ENCODE measurements at regions not wholly inside any gene's neighbourhood (a gene's known extent, or its start where the extent isn't known, plus 50 kb on each side); places are given as distances from the start of the nearest gene placed in this dataset.
"Not testable (repeated sequence)": the region's sequence is repeated elsewhere in the genome, so short reads cannot be mapped to it uniquely, and the experiment has no call there.

DNA sequence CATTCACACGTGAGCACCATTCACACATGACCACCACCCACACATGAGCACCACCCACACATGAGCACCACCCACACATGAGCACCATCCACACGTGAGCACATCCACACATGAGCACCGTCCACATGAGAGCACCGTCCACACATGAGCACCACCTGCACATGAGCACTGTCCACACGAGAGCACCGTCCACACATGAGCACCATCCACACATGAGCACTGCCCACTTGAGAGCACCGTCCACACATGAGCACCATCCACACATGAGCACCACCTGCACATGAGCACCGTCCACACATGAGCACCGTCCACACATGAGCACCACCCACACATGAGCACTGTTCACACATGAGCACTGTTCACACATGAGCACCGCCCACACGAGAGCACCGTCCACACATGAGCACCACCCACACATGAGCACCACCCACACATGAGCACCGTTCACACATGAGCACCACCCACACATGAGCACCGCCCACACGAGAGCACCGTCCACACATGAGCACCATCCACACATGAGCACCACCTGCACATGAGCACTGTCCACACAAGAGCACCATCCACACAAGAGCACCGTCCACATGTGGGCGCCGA, 471.3 kb upstream of the SALL3 start:
- not testable (repeated sequence) for DNase-seq (ENCODE audit: low spot score)

DNA sequence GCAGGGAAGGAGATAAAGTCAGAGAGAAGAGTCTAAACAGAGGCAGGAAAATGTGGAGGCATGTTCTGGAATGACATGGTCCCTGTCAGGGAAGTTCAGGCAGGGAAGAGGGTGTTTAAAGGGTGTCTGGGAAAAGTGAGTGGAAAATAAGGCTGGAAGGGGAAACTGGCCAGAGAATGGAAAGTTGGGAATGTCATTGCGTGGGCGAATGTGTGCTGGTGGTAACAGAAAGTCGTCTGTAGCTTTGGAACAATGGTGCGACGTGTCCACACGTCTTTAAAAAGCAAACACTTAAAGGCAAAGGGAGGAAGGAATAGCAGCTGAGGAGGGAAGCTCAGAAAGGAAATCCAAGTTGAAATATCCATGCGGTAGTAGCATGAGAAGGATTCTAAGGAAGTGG, 469.5 kb upstream of the SALL3 start:
- DNase-seq (ENCODE audit: low spot score), result no peak

DNA sequence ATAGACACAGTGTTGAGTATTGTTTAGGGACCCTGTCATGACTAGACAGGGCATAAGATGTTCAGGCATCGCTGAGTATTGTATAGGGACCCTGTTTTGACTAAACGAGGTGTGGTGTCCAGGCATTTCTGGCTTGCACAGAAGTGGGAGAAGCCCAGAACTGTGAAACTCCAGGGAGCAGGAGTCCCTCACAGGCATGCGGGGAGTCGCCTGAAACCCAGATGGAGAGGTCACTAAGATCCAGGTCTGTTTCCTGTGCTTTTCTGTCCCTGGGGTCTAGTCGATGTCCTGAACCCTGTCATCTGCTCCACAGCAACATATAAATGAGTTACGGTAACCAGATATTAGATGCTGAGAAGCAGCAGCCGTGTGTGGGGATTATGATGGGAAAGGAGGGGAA, 469.0 kb upstream of the SALL3 start:
- no peak for DNase-seq (ENCODE audit: low spot score)

DNA sequence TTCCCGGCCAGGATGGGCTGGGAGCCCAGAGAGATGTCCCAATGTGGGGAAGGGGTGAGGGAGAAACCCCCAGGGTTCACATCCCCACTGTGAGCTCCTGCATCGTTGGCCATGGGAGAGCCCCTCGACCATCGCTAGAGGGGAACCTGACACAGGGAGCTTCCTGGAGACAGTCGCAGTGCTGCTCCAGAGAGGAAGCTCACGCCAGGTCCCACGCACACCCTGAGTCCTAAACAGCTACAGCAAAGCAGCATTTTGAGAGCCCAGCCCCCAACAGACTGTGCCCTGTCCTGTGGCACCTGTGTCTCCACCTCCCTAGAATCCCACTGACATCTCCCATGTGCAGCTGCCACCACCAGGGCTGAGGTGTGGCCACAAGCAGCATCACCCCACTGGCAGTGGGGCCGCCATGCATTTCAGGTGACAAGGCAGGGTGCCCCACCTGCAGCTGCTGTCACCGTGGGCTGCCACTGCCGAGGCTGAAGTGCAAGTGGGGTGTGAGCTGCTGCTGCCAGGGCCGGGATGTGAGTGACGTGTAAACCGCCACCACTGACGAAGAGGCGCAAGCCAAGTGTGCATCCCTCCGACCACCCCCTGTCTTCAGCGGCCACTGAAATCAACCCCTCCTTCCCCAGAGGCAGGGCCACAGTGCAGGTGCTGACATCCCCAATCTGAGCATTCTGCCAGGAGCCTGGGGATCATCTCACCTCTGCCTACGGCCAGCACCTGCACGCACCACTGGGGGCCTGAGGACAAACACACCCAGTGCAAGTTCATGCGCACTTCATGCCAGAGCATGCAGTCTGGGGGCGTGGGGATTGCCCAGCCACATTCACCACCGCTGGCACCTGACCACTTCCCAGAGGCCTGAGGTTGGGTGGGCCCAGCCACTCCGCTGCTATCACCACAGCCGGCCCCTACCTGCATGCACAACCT, 467.7 kb upstream of the SALL3 start:
- no peak for DNase-seq (ENCODE audit: low spot score)

DNA sequence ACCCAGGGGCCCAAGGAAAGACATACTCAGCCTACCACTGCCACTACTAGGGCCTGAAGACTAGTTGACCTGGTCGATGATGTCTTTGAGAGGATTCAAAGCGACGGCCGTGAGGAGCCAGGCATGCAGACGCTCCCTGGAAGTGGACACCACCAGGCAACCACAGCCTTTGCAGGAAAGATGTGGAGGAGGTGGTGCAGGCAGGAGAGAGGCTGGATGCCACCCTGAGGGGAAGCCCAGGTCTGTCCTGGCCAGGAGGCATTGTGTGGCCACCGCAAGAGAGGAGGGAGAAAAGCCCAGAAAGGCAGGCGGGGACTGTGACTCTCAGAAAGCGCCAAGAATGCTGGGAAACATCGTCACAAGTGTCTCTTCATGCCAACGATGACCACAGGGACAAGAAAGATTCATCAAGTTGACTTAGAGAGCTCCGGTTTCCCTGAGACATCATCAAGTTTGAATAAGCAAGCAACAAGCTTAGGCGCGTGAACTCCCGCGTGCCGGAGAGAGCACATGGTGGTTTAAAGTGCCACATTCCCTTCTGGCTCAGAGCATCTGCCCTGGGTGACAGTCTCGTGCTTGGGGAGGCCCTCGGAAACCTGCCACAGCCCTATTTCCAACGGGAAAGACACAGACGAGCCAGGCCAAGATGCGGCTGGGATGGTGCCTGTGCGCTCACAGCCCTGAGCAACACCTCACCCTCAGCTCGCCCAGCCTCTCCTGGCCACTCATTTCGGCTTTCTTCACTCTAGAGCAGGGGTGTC, 464.5 kb upstream of the SALL3 start:
- no peak for DNase-seq (ENCODE audit: low spot score)

DNA sequence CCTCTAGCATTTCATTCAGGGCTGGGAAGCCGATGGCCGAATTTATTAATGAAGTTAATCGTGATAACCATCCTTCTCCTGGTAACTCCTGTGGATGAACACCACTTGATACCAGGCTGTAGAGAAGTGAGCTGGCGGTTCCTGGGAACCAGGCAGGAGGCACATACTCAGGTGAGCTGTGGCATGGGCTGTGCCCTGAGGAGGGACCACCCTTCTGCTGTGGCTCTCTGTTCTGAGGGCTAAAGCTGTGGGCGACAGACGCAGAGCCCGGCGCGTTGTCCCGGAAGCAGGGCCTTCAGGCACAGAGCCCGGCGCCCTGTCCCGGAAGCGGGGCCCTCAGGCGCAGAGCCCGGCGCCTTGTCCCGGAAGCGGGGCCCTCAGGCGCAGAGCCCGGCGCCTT, 462.3 kb upstream of the SALL3 start:
- DNase-seq (ENCODE audit: low spot score), result no peak

DNA sequence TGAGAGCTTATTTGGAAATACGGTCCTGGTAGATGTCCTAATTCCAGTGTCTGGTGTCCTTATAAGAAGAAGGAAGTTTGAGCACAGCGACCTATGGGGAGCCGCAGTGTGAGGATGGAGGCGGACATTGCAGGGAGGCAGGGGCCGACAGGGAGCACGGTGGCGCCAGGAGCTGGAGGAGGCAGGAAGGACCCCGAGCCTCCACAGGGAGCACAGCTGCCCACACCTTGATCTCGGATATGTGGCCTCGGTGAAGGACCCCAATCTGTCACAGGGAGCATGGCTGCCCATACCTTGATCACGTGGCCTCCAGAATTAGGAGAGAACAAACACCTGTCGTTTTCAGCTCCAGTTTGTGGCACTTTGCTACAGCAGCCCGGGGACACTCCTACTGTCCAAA, 461.6 kb upstream of the SALL3 start:
- DNase-seq (ENCODE audit: low spot score), result no peak

DNA sequence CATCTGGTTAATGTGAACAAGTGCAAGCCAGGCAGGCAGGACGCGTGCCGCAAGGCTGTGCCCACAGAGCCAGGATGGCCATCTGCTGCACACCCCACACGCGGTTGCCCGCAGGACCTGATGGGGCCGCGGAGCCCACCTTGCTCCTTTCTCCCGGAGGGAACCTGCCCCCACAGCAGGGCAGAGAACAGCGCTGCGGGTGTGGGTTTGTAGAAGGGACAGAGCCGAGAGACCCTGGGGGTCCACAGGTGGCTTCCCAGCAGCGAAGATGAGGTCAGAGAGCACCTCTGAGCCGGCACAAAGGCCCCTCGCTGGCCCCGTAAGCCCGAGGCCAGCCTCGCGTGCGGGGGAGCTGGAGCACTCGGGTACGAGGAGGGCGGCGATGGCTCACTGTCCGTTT, 460.8 kb upstream of the SALL3 start:
- DNase-seq (ENCODE audit: low spot score), result no peak

DNA sequence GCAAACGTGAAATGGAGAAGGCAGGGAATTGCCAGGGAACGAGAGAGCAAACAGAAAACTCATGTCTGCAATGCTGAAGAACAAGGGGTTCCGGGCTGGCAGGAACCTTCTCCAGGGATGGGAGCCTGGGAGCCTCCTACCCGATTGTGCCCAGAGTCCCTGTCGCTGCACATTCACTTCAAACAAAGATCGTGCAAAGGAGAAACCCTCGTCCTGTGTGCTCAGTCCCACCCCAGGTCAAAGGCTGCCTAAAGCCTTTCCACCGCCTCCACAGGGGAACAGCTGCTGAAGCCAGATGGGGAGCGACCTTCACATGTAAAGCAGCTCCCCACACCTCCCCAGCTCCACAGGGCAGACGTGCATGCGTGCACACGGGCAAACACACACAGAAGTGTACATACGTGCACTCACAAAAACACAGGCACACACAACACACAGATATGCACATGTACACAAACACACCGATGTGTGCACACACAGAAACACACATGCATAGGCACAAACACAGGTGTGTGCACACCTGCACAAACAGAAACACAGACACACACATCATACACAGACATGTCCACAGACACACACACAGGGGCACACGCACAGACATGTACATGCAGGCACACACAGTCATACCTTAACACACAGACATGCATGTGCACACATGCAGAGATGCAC, 460.1 kb upstream of the SALL3 start:
- DNase-seq (ENCODE audit: low spot score), result no peak

DNA sequence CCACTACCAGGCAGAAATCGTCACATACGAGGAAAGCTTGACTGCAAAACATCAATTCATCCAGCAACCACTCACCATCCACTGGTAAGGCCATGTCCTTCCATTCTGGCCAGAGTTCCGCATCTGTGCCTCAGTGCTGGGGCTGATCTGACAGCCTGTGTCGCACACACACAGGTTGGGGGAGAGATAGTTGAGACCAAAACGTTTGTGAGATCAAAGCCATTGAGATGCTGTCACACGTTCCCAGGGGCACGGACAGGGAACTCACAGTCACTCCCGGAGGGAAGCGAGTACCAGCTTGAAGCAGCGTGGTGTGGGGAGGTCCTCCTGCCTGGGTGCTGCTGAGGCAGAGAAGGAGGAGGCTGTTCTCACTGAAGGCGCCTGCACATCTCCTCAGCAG, 458.5 kb upstream of the SALL3 start:
- DNase-seq (ENCODE audit: low spot score), result no peak

DNA sequence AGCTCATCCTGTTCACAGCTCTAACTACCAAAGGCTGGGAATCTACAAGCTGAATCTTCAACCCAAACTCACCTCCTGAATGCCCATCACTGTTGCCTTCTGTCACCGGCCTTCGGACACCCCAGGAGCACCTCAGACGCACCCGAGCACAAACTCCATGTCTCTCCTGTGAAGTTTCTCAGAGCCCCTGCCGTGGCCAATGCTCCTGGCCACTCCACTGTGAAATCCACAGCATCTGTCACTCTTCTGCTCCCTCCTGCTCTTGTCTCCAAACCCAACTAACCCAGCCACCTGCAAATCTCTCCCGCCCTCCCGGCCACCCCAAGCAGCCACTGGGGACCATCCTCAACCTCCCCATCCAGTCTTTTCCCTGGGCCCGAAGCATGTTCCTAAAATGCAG, 457.9 kb upstream of the SALL3 start:
- DNase-seq (ENCODE audit: low spot score), result no peak

DNA sequence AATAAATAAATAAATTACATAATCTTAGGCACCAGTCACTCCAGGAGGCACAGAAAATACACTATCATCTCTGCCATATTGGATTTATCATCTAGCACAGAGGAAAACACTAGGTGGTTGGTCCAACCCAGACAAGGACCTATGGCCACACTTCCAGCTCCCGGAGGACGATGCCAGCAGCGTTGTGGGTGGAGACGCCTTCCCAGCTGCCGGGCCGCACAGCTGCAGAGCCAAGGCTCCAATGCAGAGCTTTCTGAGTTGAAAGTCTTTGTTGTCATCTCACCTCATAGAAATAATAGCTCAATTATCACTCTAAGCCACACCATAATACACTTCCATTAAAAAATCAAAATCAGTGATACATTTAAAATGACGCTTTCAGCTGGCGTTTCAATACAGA, 457.1 kb upstream of the SALL3 start:
- DNase-seq (ENCODE audit: low spot score), result no peak

DNA sequence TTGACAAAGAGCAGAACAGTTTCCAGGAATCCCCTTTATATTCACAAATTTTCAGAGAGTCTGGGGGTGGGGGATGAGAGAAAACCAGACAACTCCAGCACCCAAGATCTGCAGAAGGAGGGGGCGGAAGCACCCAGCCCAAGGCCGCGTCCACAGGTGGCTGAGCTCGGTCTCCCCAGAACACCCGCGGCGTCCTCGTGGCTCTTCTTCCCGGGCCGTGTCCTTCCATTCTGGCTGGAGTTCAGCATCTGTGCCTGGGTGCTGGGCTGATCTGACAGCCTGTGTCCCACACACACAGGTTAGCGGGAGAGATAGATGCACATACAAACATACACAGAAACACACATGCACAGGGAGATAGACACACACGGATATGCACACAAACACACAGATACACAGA, 455.8 kb upstream of the SALL3 start:
- DNase-seq (ENCODE audit: low spot score), result no peak

DNA sequence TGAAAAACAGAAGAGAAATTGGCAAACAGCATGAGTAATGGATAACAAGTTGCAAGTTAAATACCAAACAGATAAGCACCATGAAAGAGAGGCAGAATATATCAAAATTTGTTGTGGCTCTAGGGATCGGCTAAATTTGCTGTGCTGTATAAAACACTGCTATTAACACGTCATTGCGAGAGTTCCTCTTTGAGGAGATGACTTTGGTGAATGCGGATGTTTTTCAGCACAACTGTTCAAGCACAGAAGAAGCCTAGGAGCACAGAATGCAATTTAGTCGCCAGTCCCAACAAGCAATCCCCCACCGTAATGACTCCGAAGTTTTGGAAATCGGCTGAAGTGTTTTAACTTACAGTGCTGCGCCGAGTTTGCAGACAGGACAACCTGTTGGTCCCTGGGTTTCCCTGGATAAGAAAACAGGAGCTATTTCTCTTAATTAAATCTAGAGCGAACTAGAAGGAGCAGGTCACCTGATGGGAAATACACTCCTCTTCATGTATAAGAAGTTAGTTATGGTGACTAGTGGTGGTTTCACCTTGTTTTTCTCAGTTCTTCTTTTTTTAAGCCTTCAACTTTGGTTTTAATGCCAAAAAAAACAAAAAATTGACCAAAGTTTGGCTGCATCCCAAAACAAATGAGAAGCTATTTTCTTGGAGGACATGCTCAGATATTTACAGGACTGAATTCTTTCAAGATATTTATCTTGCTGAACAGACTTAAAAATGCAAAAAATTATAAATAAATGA, 454.1 kb upstream of the SALL3 start:
- no peak for DNase-seq (ENCODE audit: low spot score)

DNA sequence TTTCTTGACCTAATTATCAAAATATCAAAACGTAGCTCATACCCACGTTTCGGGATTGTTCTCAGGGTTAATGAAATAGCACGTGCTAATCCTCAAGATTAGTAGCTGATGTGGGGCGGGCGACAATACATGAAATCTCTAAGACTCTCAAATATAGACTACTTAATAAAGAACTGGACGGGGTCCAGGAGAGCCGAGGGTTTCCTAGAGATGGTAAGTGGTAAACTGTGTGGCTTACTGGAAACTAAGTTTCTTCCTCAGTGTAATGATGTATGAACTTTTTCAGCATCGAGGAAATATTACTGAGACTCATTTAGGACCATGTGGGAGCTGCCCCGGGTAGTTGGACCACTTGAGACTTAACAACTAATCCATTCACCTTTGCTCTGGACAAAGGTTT, 453.3 kb upstream of the SALL3 start:
- DNase-seq (ENCODE audit: low spot score), result no peak

DNA sequence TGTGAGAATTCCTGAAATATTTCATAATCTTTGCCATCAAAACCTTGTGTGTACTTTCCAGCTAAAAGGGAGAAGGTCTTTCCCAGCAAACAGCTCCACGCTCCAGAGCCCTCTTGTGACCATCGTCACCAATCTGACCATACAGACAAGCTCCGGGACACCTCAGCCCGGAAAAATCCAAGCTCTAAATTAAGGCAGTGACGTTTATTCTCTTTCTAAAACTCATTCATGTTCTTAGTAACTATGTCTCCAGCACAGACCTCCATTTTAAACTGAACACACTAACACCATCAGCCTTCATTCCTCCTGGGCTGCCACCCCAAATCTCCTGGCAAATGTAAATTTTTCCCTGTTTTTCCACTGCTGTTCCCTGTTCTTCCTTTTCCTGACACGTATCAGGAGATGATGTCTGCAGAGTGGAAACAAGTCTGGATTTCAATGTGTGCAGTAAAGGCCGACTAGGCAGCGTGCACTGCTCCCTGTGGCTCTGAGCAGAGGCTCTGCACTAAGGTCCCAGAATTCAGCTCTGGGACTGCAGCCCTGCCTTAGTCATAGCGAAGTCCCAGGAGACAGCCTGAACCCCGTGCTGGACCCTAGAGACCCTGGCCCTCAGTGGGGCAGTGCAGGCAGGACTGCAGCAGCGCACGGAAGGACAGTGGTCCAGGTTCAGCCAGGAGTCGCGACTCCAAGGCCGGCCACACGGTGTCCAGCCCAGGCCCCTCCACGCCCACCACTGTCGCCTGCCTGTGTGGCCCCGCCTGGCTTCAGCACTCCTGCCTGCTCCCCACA, 452.5 kb upstream of the SALL3 start:
- no peak for DNase-seq (ENCODE audit: low spot score)

DNA sequence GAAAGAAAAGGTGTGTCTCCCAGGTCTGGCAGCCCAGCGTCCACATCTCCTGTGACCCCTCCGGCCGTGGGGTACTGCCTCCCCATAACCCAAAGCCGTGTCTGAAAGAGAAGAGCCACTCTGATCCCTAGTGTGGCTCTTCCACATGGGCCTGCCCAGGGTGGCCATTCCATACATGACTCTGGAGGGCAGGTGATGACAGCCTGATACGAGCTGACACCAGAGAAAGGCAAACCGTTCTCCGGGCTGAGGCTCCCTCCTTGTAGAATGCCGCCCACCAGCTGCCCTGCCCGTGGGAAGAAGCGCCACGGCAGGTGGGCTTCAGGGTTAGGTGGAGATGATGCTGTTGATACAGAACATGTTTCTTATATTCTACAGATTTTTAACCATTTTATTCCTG, 451.6 kb upstream of the SALL3 start:
- no peak for DNase-seq (ENCODE audit: low spot score)

DNA sequence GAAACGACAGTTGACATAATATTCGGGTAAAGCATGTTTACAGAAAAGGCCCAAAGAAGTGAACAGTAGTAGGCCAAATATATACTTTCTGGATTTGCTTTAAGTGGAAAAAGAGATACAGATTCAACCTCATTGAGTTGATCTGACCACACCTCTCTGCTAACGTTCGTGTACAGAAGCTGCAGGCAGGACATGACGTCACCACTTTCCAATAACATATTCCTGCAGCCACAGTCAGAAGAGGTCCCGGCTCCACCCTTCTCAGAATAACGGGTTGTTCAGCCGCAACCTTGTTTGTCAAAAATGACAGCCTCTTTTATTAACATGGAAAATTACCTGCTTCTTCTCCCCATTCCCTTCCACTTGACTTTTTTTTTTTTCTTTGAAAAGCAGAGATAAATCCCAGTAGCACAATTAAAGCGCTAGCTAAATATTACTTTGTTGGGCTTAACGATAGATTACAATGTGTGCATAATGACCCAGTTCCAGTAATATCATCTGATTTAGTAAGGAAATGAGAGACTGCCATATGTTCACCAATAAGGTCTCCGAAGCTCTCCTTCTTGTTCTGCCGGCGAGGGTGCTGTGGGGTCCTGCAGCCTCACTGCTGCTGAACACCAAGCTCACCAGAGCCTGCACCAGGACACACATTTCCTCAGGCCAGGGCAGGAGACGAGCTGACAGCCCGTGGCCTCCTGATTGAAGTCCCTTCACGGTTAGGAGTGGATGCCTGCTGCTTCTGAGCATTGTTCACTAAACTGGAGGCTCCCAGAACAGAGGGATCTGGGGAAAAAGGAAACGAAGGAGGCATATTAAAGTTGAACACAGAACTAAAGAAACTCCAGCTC, 451.0 kb upstream of the SALL3 start:
- no peak for DNase-seq (ENCODE audit: low spot score)

DNA sequence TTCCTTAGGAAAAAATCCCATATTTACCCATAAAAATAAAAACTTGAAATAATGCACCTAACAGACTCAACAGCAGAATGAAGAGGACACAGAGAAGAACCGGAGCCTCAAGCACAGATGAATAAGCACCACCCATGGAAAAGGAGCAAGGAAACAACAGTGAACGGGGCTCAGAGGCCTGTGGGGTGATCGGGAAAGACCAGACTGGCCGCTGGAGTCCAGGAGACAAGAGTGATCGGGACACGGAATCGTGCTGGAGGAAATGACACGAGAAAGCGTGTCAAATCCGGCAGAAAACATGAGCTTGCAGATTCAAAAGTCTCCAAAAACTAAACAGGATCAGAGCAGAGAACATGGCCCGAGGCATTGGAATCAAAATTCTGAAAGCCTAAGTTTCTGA, 448.0 kb upstream of the SALL3 start:
- DNase-seq (ENCODE audit: low spot score), result no peak
